CD4-positive, alpha-beta T cell (primary cell): ENCODE measurements at regions not wholly inside any gene's neighbourhood (a gene's known extent, or its start where the extent isn't known, plus 50 kb on each side); places are given as distances from the start of the nearest gene placed in this dataset.
"Not testable (repeated sequence)": the region's sequence is repeated elsewhere in the genome, so short reads cannot be mapped to it uniquely, and the experiment has no call there.

Experiments used
- ATAC-seq: fragments of 200-7000 bp; cut with Tn5 transposase; one replicate; pipeline ENCODE4 v1.10.0; 2022; ENCODE audit warnings: mild to moderate bottlenecking; ENCODE audit not compliant: poor library complexity
- CTCF ChIA-PET: fragments of 350-600 bp; sonication (Branson Sonifier 250); formaldehyde crosslinking; loops from one replicate; lab custom pipeline; 2021; ENCODE audit warnings: antibody characterized with exemption, inconsistent platforms; lab: Charles Lee
- POLR2A ChIA-PET: fragments of 350-600 bp; sonication (Branson Sonifier 250); formaldehyde crosslinking; loops from one replicate; lab custom pipeline; 2021; ENCODE audit warnings: antibody characterized with exemption, inconsistent platforms; lab: Charles Lee
- DNase-seq, 14 experiments: peaks; one replicate each; pipeline ENCODE4 v3.0.0-alpha.2; 2013 to 2020; ENCODE audit warnings: mixed read lengths in 2 of 14
- H3K27ac ChIP-seq, 2 donors: one replicate each; pipeline versions ENCODE4 v1.5.1 to v1.7.0; 2013; ENCODE audit warnings: low read length in 2 of 2, low read depth in 1 of 2, mild to moderate bottlenecking in 1 of 2
- H3K27me3 ChIP-seq, 2 experiments: 1 replicate in 1 of 2; 2 replicates in 1 of 2; pipeline versions ENCODE4 v1.6.1 to v1.7.0; 2013; ENCODE audit warnings: low read length in 2 of 2, control low read depth in 1 of 2, mild to moderate bottlenecking in 1 of 2, moderate library complexity in 1 of 2; ENCODE audit not compliant: insufficient read depth in 2 of 2, control insufficient read depth in 1 of 2
- H3K36me3 ChIP-seq: one replicate; pipeline ENCODE4 v1.6.1; 2013; ENCODE audit warnings: low read length, control low read depth; ENCODE audit not compliant: insufficient read depth
- H3K4me1 ChIP-seq: one replicate; pipeline ENCODE4 v1.6.1; 2013; ENCODE audit warnings: low read length, control low read depth; ENCODE audit not compliant: insufficient read depth
- H3K4me3 ChIP-seq: one replicate; pipeline ENCODE4 v1.5.1; 2013; ENCODE audit warnings: mild to moderate bottlenecking, low read length, moderate library complexity
- H3K9me3 ChIP-seq, 2 experiments: 1 replicate in 1 of 2; 2 replicates in 1 of 2; pipeline versions ENCODE4 v1.6.1 to v1.7.0; 2013; ENCODE audit warnings: low read length in 2 of 2, mild to moderate bottlenecking in 2 of 2, control low read depth in 1 of 2, moderate library complexity in 1 of 2; ENCODE audit not compliant: control insufficient read depth in 1 of 2, insufficient read depth in 1 of 2
- H3K27ac Mint-ChIP-seq: one replicate; pipeline ENCODE4 v1.8.0; 2020; ENCODE audit warnings: mixed read lengths
- H3K27me3 Mint-ChIP-seq: one replicate; pipeline ENCODE4 v1.8.0; 2021; ENCODE audit warnings: mixed read lengths
- H3K36me3 Mint-ChIP-seq: one replicate; pipeline ENCODE4 v1.8.0; 2021; ENCODE audit warnings: low read depth, mixed read lengths
- H3K4me1 Mint-ChIP-seq: one replicate; pipeline ENCODE4 v1.8.0; 2021; ENCODE audit warnings: low read depth, mixed read lengths
- H3K4me3 Mint-ChIP-seq: one replicate; pipeline ENCODE4 v1.8.0; 2020; ENCODE audit warnings: mild to moderate bottlenecking, mixed read lengths
- H3K9me3 Mint-ChIP-seq: one replicate; pipeline ENCODE4 v1.8.0; 2020; ENCODE audit warnings: mixed read lengths
- intact Hi-C, 2 experiments: fragments of 100-400 bp; cut with DNase I in 1 of 2; cut with micrococcal nuclease in 1 of 2; formaldehyde crosslinking; loops; one replicate each; pipeline versions ENCODE4 v1.15.1 to v1.9.0; 2023 to 2025; cut with DNase I, micrococcal nuclease
- TF ChIP-seq, protein P1 (sequence below): fragments of 200-600 bp; IDR thresholded peaks from one replicate; pipeline ENCODE4 v1.8.0; 2022; ENCODE audit warnings: antibody characterized with exemption, mild to moderate bottlenecking

DNA sequence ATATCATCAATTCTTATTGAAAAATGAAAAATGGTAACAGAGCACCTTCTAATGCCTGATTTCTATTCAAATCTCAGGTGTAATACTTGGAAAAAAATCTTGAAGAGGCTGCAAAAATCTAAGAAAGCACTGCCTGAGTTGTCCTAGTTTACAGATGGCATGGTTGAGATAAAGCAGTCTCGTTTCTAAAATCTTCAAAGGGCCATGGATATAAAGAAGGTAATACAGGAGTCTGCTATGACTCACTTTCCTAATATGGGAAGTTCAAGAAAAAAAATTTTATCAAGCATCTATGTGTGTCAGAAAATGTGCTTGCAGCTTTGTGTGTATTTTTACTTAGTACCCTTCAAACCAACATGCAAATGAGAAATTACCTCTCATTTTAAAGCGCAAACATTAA is 163.3 kb downstream of the DMAC1 start:
- Histone ChIP-seq H3K27me3 (no peaks in the 10 kb centered on the region), H3K4me3 (no peak overlapping the region), H3K27ac (no peak overlapping the region), H3K36me3 (no peaks in the 10 kb centered on the region), H3K4me1 (no peaks in the 10 kb centered on the region), H3K9me3 (no peaks in the 10 kb centered on the region)
- TF ChIP-seq, protein P1, sequence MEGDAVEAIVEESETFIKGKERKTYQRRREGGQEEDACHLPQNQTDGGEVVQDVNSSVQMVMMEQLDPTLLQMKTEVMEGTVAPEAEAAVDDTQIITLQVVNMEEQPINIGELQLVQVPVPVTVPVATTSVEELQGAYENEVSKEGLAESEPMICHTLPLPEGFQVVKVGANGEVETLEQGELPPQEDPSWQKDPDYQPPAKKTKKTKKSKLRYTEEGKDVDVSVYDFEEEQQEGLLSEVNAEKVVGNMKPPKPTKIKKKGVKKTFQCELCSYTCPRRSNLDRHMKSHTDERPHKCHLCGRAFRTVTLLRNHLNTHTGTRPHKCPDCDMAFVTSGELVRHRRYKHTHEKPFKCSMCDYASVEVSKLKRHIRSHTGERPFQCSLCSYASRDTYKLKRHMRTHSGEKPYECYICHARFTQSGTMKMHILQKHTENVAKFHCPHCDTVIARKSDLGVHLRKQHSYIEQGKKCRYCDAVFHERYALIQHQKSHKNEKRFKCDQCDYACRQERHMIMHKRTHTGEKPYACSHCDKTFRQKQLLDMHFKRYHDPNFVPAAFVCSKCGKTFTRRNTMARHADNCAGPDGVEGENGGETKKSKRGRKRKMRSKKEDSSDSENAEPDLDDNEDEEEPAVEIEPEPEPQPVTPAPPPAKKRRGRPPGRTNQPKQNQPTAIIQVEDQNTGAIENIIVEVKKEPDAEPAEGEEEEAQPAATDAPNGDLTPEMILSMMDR: no peak
- Mint-ChIP-seq H3K27ac (no peak overlapping the region), H3K4me1 (peaks cover 13% of the 10 kb centered on the region), H3K36me3 (no peaks in the 10 kb centered on the region), H3K27me3 (no peaks in the 10 kb centered on the region), H3K4me3 (no peak overlapping the region), H3K9me3 (peaks cover 6% of the 10 kb centered on the region)
- CTCF ChIA-PET: no interaction called here
- POLR2A ChIA-PET: no interaction called here
- ATAC-seq: no peak
- intact Hi-C loops: no loop called here
- no peak for DNase-seq

DNA sequence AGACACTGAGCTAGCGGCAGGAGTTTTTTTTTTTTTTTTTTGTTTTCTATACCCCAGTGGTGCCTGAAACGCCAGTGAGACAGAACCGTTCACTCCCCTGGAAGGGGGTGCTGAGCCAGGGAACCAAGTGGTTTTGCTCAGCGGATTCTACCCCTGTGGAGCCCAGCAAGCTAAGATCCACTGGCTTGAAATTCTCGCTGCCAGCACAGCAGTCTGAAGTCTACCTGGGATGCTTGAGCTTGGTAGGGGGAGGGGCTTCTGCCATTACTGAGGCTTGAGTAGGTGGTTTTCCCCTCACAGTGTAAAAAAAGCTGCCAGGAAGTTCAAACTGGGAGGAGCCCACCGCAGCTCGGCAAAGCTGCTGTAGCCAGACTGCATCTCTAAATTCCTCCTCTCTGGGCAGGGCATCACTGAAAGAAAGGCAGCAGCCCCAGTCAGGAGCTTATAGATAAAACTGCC is 173.0 kb downstream of the DMAC1 start:
- Histone ChIP-seq H3K27ac (peak overlapping the region; percentile 8 to 21), H3K9me3 (peaks cover 0 to 18% of the 10 kb centered on the region in 2 experiments), H3K4me1 (peaks cover 17% of the 10 kb centered on the region), H3K4me3 (peak overlapping the region; percentile 33)
- Mint-ChIP-seq H3K4me1 (peaks cover 33% of the 10 kb centered on the region), H3K36me3 (peaks cover 51% of the 10 kb centered on the region), H3K9me3 (peaks cover 23% of the 10 kb centered on the region), H3K27ac (peak overlapping the region; percentile 81), H3K4me3 (peak overlapping the region; percentile 75)
- peak; percentile 79 for ATAC-seq
- intact Hi-C loops, H3K36me3 ChIP-seq, CTCF ChIA-PET, H3K27me3 ChIP-seq, H3K27me3 Mint-ChIP-seq: not testable (repeated sequence)
- POLR2A ChIA-PET: interaction anchor here (0.7 to 1.4 kb wide), 7 partner anchors 8 to 310 kb away, joined by 3 to 6 read pairs (median 3); no protein-coding TSS in a partner anchor
- peak; percentile 7 to 88 (median 44) for DNase-seq

DNA sequence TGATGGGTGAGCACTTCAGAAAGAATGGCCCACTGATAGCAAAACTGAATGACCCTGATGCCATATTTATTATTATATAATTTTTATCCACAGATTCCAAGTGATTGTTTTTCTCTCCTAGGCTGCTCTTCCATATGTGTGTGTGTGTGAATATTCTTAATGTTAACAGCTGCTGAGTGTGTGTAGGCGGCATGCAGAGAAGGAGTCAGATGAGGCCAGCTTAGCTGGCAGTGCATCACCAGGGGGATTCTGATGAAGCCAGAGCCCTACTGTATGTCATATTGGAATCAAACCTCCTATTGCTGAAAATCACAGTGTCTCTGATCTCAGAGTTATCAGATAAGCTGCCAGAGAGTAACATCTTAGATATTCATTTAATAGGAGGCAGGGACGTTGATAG is 177.1 kb downstream of the DMAC1 start:
- peaks cover 18% of the 10 kb centered on the region for H3K36me3 Mint-ChIP-seq
- peaks cover 24% of the 10 kb centered on the region for H3K4me1 Mint-ChIP-seq
- DNase-seq (no peak), ATAC-seq (no peak)
- ChIA-PET POLR2A (no interaction called here), CTCF (no interaction called here)
- Histone ChIP-seq H3K27ac (no peak overlapping the region), H3K9me3 (no peaks in the 10 kb centered on the region), H3K4me1 (peaks cover 17% of the 10 kb centered on the region), H3K27me3 (no peaks in the 10 kb centered on the region), H3K36me3 (no peaks in the 10 kb centered on the region), H3K4me3 (no peak overlapping the region)
- peaks cover 10% of the 10 kb centered on the region for H3K9me3 Mint-ChIP-seq
- H3K27me3 Mint-ChIP-seq: no peaks in the 10 kb centered on the region
- H3K4me3 Mint-ChIP-seq: no peak overlapping the region
- TF ChIP-seq, protein P1: no peak
- no peak overlapping the region for H3K27ac Mint-ChIP-seq
- intact Hi-C loops: loop anchor here in 1 of 2 experiments (5.0 kb wide), 1 partner anchor 175 kb away; the partner anchor contains the start of gene DMAC1

DNA sequence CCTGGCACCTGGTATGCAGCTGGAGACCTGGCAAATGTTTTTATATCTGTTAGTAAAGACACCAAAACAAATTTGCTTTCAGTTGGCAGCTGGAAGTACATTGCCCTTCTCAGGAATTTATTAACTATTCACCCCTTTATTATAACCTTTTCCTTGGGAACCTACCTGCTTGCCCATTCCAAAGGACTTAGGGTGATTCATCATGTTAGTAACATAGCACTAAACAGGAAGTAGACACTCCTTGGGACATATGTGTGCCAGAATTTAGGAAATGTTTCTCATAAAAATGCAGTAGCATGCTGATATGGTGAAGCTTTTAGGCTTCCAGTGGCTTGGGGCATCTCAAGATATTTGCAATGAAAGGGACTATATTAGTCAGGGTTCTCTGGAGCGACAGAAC is 184.2 kb downstream of the DMAC1 start:
- no peaks in the 10 kb centered on the region for H3K9me3 Mint-ChIP-seq
- Histone ChIP-seq H3K27me3 (no peaks in the 10 kb centered on the region), H3K9me3 (no peaks in the 10 kb centered on the region), H3K4me1 (peaks cover 16% of the 10 kb centered on the region), H3K36me3 (no peaks in the 10 kb centered on the region), H3K27ac (no peak overlapping the region), H3K4me3 (no peak overlapping the region)
- intact Hi-C loops: loop anchor here in 1 of 2 experiments (2.0 kb wide), 1 partner anchor 45 kb away; no protein-coding TSS in a partner anchor
- H3K4me3 Mint-ChIP-seq: no peak overlapping the region
- DNase-seq (no peak), ATAC-seq (no peak)
- H3K27me3 Mint-ChIP-seq: no peaks in the 10 kb centered on the region
- H3K4me1 Mint-ChIP-seq: peaks cover 41% of the 10 kb centered on the region
- H3K36me3 Mint-ChIP-seq: no peaks in the 10 kb centered on the region
- ChIA-PET CTCF (no interaction called here), POLR2A (no interaction called here)
- TF ChIP-seq, protein P1: no peak
- H3K27ac Mint-ChIP-seq: peak overlapping the region; percentile 66
